Breast epithelium (tissue), 4 donors: ENCODE measurements at regions not wholly inside any gene's neighbourhood (a gene's known extent, or its start where the extent isn't known, plus 50 kb on each side); places are given as distances from the start of the nearest gene placed in this dataset.
"Not testable (repeated sequence)": the region's sequence is repeated elsewhere in the genome, so short reads cannot be mapped to it uniquely, and the experiment has no call there.

Experiments
- DNase-seq, 2 donors: peaks; one replicate each; pipeline ENCODE4 v3.0.0-alpha.2; 2019; ENCODE audit warnings: low spot score in 2 of 2
- H3K27ac ChIP-seq, 2 donors: fragments of 200-600 bp; sonication (generic) in 1 of 2; one replicate each; pipeline ENCODE4 v1.5.1; 2016 to 2019; ENCODE audit warnings: mild to moderate bottlenecking in 1 of 2
- H3K27me3 ChIP-seq, 2 donors: fragments of 200-600 bp; sonication (generic) in 1 of 2; one replicate each; pipeline versions ENCODE4 v1.5.1 to v1.6.0; 2017 to 2019; ENCODE audit warnings: control low read depth in 1 of 2, mild to moderate bottlenecking in 1 of 2
- H3K36me3 ChIP-seq: fragments of 200-600 bp; one replicate; pipeline ENCODE4 v1.5.1; 2019
- H3K4me1 ChIP-seq, 2 donors: fragments of 200-600 bp; sonication (generic); one replicate each; pipeline ENCODE4 v1.5.1; 2016 to 2019; ENCODE audit warnings: control low read depth in 1 of 2
- H3K4me3 ChIP-seq, 3 donors: fragments of 200-600 bp; sonication (generic); 1 replicate in 2 of 3; 2 replicates in 1 of 3; pipeline ENCODE4 v1.5.1; 2016 to 2019; ENCODE audit warnings: mild to moderate bottlenecking in 3 of 3, moderate library complexity in 2 of 3
- H3K9me3 ChIP-seq, 2 donors: fragments of 200-600 bp; sonication (generic) in 1 of 2; one replicate each; pipeline ENCODE4 v1.5.1; 2016 to 2019; ENCODE audit warnings: control low read depth in 1 of 2
- POLR2A ChIP-seq: fragments of 450-650 bp; IDR thresholded peaks from one replicate; pipeline ENCODE4 v1.6.1; 2016; ENCODE audit warnings: antibody characterized with exemption, mild to moderate bottlenecking, moderate library complexity
- POLR2AphosphoS5 ChIP-seq, 3 donors: sonication (generic); formaldehyde crosslinking; IDR thresholded peaks; one replicate each; pipeline ENCODE4 v1.6.1; 2017; ENCODE audit warnings: antibody characterized with exemption in 3 of 3
- intact Hi-C: fragments of 100-400 bp; cut with DNase I; formaldehyde crosslinking; loops from one replicate; pipeline ENCODE4 v1.15.1; 2023; ENCODE audit warnings: low total_unique reads
- TF ChIP-seq, protein P1 (sequence below), 3 donors: fragments of 450-650 bp; IDR thresholded peaks; one replicate each; pipeline ENCODE4 v1.5.1; 2016 to 2017; ENCODE audit warnings: antibody characterized with exemption in 3 of 3, mild to moderate bottlenecking in 3 of 3, moderate library complexity in 3 of 3

DNA sequence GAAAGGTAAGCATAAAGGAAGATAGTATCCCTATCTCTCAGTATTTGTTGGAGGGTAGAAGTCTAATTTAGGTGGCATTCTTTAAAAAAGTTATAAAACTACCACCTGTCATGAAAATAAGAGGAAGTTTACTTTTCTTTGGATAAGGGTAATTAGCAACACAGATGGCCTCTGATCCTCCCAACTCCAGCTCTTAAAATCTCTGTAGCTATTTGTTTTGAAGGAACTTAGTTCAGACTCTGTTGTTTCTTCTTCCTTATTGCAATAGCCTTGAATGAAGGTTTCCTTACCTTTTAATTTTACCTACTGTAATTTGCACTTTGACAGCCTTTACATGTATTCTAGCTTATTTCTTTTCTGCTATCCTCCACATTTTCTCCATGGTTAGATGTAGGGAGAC lies 1261.3 kb downstream of the RAPGEF2 start:
- no peak for DNase-seq
- peaks cover 0 to 9% of the 10 kb centered on the region in 2 donors for H3K9me3 ChIP-seq
- no peaks in the 10 kb centered on the region for H3K36me3 ChIP-seq
- H3K27me3 ChIP-seq = no peaks in the 10 kb centered on the region
- H3K4me3 ChIP-seq = no peak overlapping the region
- no peaks in the 10 kb centered on the region for H3K4me1 ChIP-seq
- TF ChIP-seq POLR2AphosphoS5 (IDR thresholded peaks at IDR 0.05) (no peak), POLR2A (no peak)
- TF ChIP-seq, protein P1, sequence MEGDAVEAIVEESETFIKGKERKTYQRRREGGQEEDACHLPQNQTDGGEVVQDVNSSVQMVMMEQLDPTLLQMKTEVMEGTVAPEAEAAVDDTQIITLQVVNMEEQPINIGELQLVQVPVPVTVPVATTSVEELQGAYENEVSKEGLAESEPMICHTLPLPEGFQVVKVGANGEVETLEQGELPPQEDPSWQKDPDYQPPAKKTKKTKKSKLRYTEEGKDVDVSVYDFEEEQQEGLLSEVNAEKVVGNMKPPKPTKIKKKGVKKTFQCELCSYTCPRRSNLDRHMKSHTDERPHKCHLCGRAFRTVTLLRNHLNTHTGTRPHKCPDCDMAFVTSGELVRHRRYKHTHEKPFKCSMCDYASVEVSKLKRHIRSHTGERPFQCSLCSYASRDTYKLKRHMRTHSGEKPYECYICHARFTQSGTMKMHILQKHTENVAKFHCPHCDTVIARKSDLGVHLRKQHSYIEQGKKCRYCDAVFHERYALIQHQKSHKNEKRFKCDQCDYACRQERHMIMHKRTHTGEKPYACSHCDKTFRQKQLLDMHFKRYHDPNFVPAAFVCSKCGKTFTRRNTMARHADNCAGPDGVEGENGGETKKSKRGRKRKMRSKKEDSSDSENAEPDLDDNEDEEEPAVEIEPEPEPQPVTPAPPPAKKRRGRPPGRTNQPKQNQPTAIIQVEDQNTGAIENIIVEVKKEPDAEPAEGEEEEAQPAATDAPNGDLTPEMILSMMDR (IDR thresholded peaks at IDR 0.05) = no peak
- intact Hi-C loops = no loop called here
- H3K27ac ChIP-seq = no peak overlapping the region

GRCh38 chr4:160364665-160365064 lies 1261.8 kb downstream of the RAPGEF2 start:
- H3K36me3 ChIP-seq, DNase-seq, H3K27ac ChIP-seq, H3K4me1 ChIP-seq, H3K4me3 ChIP-seq, H3K27me3 ChIP-seq, H3K9me3 ChIP-seq, intact Hi-C loops: not testable (repeated sequence)

- H3K27ac ChIP-seq, H3K27me3 ChIP-seq, H3K36me3 ChIP-seq, DNase-seq, H3K4me1 ChIP-seq, H3K9me3 ChIP-seq, H3K4me3 ChIP-seq, intact Hi-C loops: not testable (repeated sequence)
Observed at GRCh38 chr4:160365383-160365782, 1262.5 kb downstream of the RAPGEF2 start.

GRCh38 chr4:160370046-160370445 lies 1267.2 kb downstream of the RAPGEF2 start:
- no peak overlapping the region for H3K27ac ChIP-seq
- TF ChIP-seq, protein P1 (IDR thresholded peaks at IDR 0.05) = no peak
- TF ChIP-seq POLR2AphosphoS5 (IDR thresholded peaks at IDR 0.05) (no peak), POLR2A (no peak)

DNA sequence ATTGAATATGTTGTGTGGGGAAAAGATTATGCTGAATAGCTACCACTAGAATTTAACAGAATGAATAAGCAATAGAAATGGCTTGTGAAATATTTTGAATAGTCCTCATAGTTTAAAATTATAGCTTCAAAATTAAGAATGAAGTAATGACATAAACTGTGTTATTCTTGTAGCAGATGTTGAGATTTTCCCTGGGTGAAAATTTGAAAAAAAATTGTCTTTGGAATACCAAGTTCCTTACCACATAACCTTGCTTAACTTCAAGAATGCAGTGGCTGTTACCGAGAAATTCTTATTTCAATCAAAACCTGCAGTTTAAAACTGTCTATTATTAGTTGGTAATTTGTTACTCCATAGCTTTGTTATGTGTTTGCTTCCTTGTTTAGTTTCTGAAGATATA lies 1268.6 kb downstream of the RAPGEF2 start:
- no peaks in the 10 kb centered on the region for H3K27me3 ChIP-seq
- no peak overlapping the region for H3K27ac ChIP-seq
- intact Hi-C loops = no loop called here
- no peaks in the 10 kb centered on the region for H3K9me3 ChIP-seq
- no peak overlapping the region for H3K4me3 ChIP-seq
- TF ChIP-seq POLR2A (no peak), POLR2AphosphoS5 (IDR thresholded peaks at IDR 0.05) (no peak)
- TF ChIP-seq, protein P1 (IDR thresholded peaks at IDR 0.05) = no peak
- no peaks in the 10 kb centered on the region for H3K36me3 ChIP-seq
- DNase-seq = no peak
- H3K4me1 ChIP-seq = no peaks in the 10 kb centered on the region

More at GRCh38 chr4:160370046-160370445, 1267.2 kb downstream of the RAPGEF2 start:
- H3K9me3 ChIP-seq = no peaks in the 10 kb centered on the region
- H3K36me3 ChIP-seq = no peaks in the 10 kb centered on the region
- H3K4me1 ChIP-seq = no peaks in the 10 kb centered on the region
- intact Hi-C loops = no loop called here
- H3K27me3 ChIP-seq = no peaks in the 10 kb centered on the region
- no peak overlapping the region for H3K4me3 ChIP-seq
- no peak for DNase-seq

- H3K27me3 ChIP-seq = no peaks in the 10 kb centered on the region
- no peak overlapping the region for H3K27ac ChIP-seq
- DNase-seq = no peak
- no peak overlapping the region for H3K4me3 ChIP-seq
- H3K36me3 ChIP-seq = no peaks in the 10 kb centered on the region
- H3K4me1 ChIP-seq = no peaks in the 10 kb centered on the region
- intact Hi-C loops = no loop called here
- no peaks in the 10 kb centered on the region for H3K9me3 ChIP-seq
- TF ChIP-seq, protein P1 (IDR thresholded peaks at IDR 0.05) = no peak
- TF ChIP-seq POLR2AphosphoS5 (IDR thresholded peaks at IDR 0.05) = no peak
- TF ChIP-seq POLR2A = no peak
Observed at GRCh38 chr4:160372390-160372789, 1269.5 kb downstream of the RAPGEF2 start.
